Lower leg skin (tissue), 3 donors: ENCODE measurements at regions not wholly inside any gene's neighbourhood (a gene's known extent, or its start where the extent isn't known, plus 50 kb on each side); places are given as distances from the start of the nearest gene placed in this dataset.

Source experiments
- CTCF ChIP-seq, 3 donors: fragments of 450-650 bp; IDR thresholded peaks; one replicate each; pipeline ENCODE4 v1.5.1; 2016; ENCODE audit warnings: antibody characterized with exemption in 3 of 3, mild to moderate bottlenecking in 3 of 3, moderate library complexity in 2 of 3
- POLR2A ChIP-seq, 2 donors: fragments of 450-650 bp; IDR thresholded peaks; one replicate each; pipeline ENCODE4 v1.6.1; 2016 to 2017; ENCODE audit warnings: antibody characterized with exemption in 2 of 2, mild to moderate bottlenecking in 1 of 2, moderate library complexity in 1 of 2

- TF ChIP-seq CTCF (IDR thresholded peaks at IDR 0.05) (no peak), POLR2A (IDR thresholded peaks at IDR 0.05) (no peak)
Observed at GRCh38 chr4:114364857-114365256, 233.8 kb upstream of the UGT8 start.
